ENCODE measurements at regions not wholly inside any gene's neighbourhood (a gene's known extent, or its start where the extent isn't known, plus 50 kb on each side); places are given as distances from the start of the nearest gene placed in this dataset.
A peak's percentile ranks its signal among the peaks of the same experiment; 100 is the strongest.
"Not testable (repeated sequence)": the region's sequence is repeated elsewhere in the genome, so short reads cannot be mapped to it uniquely, and the experiment has no call there.

- no peak for DNase-seq (ENCODE audit: low read depth, low spot score)
Measured at GRCh38 chr2:82333697-82334096, 2029.1 kb upstream of the LRRTM1 start.

- no peak for DNase-seq (ENCODE audit: low read depth, low spot score)
Measured at GRCh38 chr2:82330155-82330554, 2025.6 kb upstream of the LRRTM1 start.

- not testable (repeated sequence) for DNase-seq (ENCODE audit: low read depth, low spot score)
Measured at GRCh38 chr2:82326180-82326767, 2021.7 kb upstream of the LRRTM1 start.

GRCh38 chr2:82320296-82320695 lies 2015.7 kb upstream of the LRRTM1 start:
- DNase-seq (ENCODE audit: low read depth, low spot score) = no peak

DNA sequence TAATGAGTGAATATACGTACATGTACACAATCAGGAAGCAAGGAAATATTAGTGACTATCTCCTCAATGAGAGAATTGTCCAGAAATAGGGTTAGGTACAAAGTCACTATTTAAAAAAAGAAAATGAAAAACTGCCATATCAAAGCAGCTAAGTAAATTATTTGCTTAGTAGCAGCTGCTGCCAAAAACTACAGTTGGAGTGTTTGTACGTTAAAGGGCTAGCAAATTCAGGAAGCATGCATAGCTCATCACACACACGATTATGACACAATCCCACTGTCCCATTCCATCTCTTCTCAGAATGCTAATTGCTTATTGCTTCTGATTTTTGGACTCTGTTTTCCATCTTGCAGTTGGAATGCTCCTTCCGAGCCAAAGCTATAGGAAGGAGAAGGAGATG lies 2012.5 kb upstream of the LRRTM1 start:
- DNase-seq (ENCODE audit: low read depth, low spot score) = no peak

GRCh38 chr2:82316586-82316985 lies 2012.0 kb upstream of the LRRTM1 start:
- DNase-seq (ENCODE audit: low read depth, low spot score) = no peak

- no peak for DNase-seq (ENCODE audit: low read depth, low spot score)
Measured at GRCh38 chr2:82314836-82315472, 2010.4 kb upstream of the LRRTM1 start.

DNA sequence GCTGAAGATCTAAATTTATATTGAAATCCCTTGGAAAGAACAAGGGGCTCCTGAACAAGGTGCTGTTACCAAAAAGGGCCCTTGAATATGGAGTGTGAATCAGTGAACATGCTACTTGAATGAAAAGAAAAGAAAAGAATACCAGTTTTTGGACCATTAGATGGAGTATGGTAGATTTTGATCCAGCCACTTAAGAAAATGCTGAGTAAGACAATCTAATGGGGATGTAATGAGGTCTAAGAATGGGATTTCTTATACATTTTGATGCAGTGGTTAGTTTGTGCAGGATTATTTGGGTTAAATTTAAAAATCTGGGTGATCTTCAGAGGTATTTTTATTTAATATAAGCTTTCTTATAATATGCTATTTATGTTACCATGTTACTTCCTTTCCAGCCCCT lies 2003.0 kb upstream of the LRRTM1 start:
- DNase-seq (ENCODE audit: low read depth, low spot score) = no peak

GRCh38 chr2:82301506-82301905 lies 1997.0 kb upstream of the LRRTM1 start:
- no peak for DNase-seq (ENCODE audit: low read depth, low spot score)

GRCh38 chr2:82289446-82289845 lies 1984.9 kb upstream of the LRRTM1 start:
- no peak for DNase-seq (ENCODE audit: low read depth, low spot score)

GRCh38 chr2:82283075-82283474 lies 1978.5 kb upstream of the LRRTM1 start:
- DNase-seq (ENCODE audit: low read depth, low spot score) = no peak

DNA sequence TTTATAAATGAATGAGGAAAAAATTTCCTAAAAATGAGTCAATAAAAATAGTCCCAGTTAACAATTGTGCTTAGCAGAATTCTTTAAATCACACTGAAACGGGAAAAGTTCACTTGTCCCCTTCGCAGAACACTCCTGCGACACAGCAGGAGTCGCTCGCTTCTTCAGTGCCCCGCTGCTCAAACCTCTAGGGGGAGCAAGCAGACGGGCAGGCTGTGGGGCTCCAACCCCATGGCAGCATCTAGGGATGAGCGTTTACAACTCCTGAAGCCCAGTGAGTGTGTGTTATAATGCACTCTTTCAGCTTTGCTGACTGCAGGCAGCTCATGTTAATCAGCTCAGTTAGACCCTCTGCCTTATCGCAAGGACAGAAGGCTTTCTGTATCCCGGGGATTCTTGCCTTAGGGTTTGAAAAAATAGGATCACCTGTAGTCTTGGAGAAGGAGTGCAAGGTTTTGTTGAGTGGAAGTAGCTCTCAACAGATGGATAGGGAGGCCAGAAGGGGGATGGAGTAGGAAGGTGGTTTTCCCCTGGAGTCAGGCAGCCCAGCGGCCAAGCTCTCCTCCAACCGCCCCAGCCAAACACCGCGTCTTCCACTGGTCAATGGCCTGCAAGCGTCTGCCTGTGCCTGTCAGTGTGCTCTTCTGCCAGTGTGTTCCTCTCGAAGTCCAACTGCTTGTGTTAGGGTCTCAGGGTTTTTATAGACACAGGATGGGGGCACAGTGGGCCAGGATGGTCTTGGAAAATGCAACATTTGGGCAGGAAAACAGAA lies 1977.7 kb upstream of the LRRTM1 start:
- DNase-seq (ENCODE audit: low read depth, low spot score) = peak; percentile 23

- no peak for DNase-seq (ENCODE audit: low read depth, low spot score)
Measured at GRCh38 chr2:82279367-82279766, 1974.8 kb upstream of the LRRTM1 start.

- no peak for DNase-seq (ENCODE audit: low read depth, low spot score)
Measured at GRCh38 chr2:82278416-82278815, 1973.9 kb upstream of the LRRTM1 start.

DNA sequence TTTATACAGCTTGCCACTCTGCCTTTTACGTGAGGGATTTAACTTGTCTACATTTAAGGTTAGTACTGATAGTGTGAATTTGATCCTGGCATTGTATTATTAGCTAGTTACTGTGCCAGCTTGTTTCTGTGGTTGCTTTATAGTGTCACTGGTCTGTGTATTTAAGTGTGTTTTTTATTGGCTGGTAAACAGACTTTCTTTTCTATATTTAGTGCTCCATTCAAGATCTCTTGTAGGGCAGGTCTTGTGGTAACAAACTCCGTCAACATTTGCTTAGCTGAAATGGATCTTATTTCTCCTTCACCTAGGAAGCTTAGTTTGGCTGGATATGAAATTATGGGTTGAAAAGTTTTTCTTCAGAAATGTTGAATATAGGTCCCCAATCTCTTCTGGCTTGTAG lies 1971.0 kb upstream of the LRRTM1 start:
- no peak for DNase-seq (ENCODE audit: low read depth, low spot score)

GRCh38 chr2:82268446-82268845 lies 1963.9 kb upstream of the LRRTM1 start:
- DNase-seq (ENCODE audit: low read depth, low spot score) = no peak

DNA sequence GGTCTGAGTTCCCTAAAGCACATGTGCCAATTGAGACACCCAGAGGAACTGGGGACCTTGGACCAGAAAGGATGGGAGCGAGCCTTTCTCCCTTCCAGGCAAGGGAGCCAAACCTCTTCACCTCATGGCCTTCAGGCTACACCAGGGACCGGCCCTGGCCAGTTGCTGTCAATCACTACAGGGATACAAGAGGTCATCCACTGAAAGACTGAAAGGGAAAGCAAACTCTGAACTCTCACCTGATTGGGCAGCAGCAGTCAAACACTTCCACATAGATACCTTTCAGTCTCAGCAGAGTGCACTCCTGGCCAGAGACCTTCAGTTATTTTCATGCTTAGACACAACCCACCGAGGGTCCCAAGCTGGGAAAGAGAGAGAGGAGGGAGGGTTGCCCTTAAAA lies 1956.0 kb upstream of the LRRTM1 start:
- no peak for DNase-seq (ENCODE audit: low read depth, low spot score)

- DNase-seq (ENCODE audit: low read depth, low spot score) = no peak
Measured at GRCh38 chr2:82259551-82259950, 1955.0 kb upstream of the LRRTM1 start.

- no peak for DNase-seq (ENCODE audit: low read depth, low spot score)
Measured at GRCh38 chr2:82257796-82258555, 1953.4 kb upstream of the LRRTM1 start.

GRCh38 chr2:82256983-82257632 lies 1952.6 kb upstream of the LRRTM1 start:
- no peak for DNase-seq (ENCODE audit: low read depth, low spot score)

DNA sequence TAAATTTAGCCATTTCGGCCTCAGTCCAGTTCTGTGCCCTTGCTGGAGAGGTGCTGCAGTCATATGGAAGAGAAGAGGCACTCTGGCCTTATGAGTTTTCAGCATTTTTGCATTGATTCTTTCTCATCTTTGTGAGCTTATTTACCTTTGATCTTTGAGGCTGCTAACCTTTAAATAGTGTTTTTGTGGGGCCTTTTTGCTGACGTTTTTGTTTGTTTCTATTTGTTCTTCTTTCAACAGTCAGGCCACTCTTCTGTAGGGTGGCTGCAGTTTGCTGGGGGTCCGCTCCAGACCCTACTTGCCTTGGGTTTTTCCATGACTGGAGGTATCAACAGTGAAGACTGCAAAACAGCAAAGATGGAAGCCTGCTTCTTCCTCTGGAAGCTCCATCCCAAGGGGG lies 1951.7 kb upstream of the LRRTM1 start:
- DNase-seq (ENCODE audit: low read depth, low spot score) = no peak

- no peak for DNase-seq (ENCODE audit: low read depth, low spot score)
Measured at GRCh38 chr2:82254728-82255127, 1950.2 kb upstream of the LRRTM1 start.

All from iPS DF 19.7 (cell line).